Coronary artery (tissue), 2 donors: ENCODE measurements at regions not wholly inside any gene's neighbourhood (a gene's known extent, or its start where the extent isn't known, plus 50 kb on each side); places are given as distances from the start of the nearest gene placed in this dataset.

Experiments used
- DNase-seq: peaks from one replicate; pipeline ENCODE4 v3.0.0-alpha.2; 2017; ENCODE audit warnings: low spot score
- H3K27ac ChIP-seq, 2 donors: fragments of 200-600 bp; sonication (generic); one replicate each; pipeline ENCODE4 v1.5.1; 2016 to 2019
- H3K4me3 ChIP-seq: fragments of 200-600 bp; sonication (generic); 2 replicates; pipeline ENCODE4 v1.5.1; 2016; ENCODE audit warnings: mild to moderate bottlenecking, moderate library complexity
- TF ChIP-seq, protein P1 (sequence below): fragments of 200-600 bp; sonication (generic); IDR thresholded peaks from one replicate; pipeline ENCODE4 v1.5.1; 2019; ENCODE audit warnings: antibody characterized with exemption

DNA sequence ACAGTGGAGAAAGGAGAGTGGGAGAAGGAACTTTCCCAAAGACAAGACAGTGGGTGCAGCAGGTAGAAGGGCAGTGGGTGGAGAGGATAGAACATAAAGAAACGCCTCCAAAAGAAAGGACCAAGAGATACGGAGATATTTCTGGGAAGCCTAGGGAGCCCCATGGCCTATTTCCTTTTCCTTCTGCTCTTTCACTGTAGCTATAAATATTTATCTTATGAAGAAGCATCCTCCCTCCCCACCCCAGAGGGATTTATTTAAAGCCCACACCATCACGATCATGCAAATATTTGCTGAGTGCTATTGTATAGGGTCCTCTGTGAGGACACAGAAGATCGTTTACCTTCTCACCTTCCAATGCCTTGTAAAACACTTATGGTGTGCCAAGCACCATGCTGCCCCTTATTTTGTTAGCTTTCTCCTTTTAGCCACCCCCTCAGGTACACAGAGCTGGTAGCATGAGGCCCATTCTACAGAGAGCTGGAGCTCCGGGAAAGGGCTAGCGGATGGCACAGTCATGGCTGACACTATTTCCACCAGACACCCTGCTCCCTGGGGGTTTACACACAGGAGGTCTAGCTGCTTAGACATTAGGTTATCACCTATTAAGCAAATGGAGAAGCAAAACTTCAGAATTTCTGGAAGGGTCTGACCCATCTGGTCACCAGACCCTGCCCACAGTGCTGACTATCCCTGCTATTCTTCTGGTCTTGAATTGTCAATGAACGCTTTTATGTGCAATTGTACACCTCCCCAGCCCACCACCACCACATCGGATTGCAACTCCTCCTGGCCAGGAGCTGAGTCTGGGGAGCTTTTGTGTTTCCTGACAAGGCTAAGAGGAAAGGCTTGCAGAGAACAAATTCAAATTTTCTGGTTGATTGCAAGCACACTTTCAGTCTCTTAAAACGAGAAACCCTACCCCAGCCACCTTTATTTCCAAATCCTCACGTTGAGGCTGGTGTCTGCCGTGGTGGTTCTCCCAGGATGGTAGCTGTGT, 91.8 kb upstream of the KLF7 start:
- no peak for DNase-seq
- Histone ChIP-seq H3K4me3 (no peak overlapping the region), H3K27ac (peak overlapping the region; percentile 51 to 84)
- TF ChIP-seq, protein P1, sequence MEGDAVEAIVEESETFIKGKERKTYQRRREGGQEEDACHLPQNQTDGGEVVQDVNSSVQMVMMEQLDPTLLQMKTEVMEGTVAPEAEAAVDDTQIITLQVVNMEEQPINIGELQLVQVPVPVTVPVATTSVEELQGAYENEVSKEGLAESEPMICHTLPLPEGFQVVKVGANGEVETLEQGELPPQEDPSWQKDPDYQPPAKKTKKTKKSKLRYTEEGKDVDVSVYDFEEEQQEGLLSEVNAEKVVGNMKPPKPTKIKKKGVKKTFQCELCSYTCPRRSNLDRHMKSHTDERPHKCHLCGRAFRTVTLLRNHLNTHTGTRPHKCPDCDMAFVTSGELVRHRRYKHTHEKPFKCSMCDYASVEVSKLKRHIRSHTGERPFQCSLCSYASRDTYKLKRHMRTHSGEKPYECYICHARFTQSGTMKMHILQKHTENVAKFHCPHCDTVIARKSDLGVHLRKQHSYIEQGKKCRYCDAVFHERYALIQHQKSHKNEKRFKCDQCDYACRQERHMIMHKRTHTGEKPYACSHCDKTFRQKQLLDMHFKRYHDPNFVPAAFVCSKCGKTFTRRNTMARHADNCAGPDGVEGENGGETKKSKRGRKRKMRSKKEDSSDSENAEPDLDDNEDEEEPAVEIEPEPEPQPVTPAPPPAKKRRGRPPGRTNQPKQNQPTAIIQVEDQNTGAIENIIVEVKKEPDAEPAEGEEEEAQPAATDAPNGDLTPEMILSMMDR: no peak

GRCh38 chr2:207258263-207258991, 92.7 kb upstream of the KLF7 start:
- peak overlapping the region; percentile 51 to 84 for H3K27ac ChIP-seq
- TF ChIP-seq, protein P1: no peak
- no peak overlapping the region for H3K4me3 ChIP-seq
- peak; percentile 90 for DNase-seq

DNA sequence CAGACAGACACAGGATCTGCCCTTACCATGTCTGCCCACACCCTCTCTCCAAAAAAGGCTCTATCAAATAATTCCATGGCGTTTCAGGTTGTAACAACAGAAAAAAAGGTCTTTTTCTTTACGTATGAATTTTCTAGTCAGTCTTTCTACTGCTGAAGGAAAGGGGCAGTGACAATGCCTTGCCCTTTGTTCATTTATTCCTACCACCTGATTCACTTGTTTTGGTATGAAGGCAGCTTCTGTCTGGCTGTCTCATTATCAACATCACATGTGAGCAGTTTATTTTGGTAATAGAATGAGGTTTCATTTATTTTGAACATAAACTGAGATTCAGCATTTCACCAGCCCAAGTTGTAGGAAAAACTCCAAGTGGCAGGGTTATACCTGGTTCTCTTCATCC, 94.3 kb upstream of the KLF7 start:
- Histone ChIP-seq H3K27ac (no peak overlapping the region), H3K4me3 (no peak overlapping the region)
- TF ChIP-seq, protein P1: no peak
- no peak for DNase-seq

GRCh38 chr2:207260947-207261346, 95.2 kb upstream of the KLF7 start:
- TF ChIP-seq, protein P1: no peak
- H3K27ac ChIP-seq: no peak overlapping the region
- H3K4me3 ChIP-seq: no peak overlapping the region
- DNase-seq: no peak

- no peak for DNase-seq
- Histone ChIP-seq H3K4me3 (no peak overlapping the region), H3K27ac (no peak overlapping the region)
- TF ChIP-seq, protein P1: no peak
Measured at GRCh38 chr2:207264310-207264709, 98.6 kb upstream of the KLF7 start.

- no peak overlapping the region for H3K27ac ChIP-seq
- no peak for DNase-seq
- no peak overlapping the region for H3K4me3 ChIP-seq
- TF ChIP-seq, protein P1: no peak
Measured at GRCh38 chr2:207265332-207265731, 99.6 kb upstream of the KLF7 start.
